OCI-LY7 (cell line): ENCODE measurements at regions not wholly inside any gene's neighbourhood (a gene's known extent, or its start where the extent isn't known, plus 50 kb on each side); places are given as distances from the start of the nearest gene placed in this dataset.

ENCODE experiments used
- BruUV-seq: library from RNA; stranded (reverse); fragments of 400-500 nt; replicated peaks from 2 replicates; lab custom pipeline; 2021; lab: Mats Ljungman, UMichigan
- CTCF ChIA-PET: fragments of 300-600 bp; sonication (Branson Sonifier 250); formaldehyde crosslinking; loops from one replicate; lab custom pipeline; 2022; ENCODE audit warnings: antibody characterized with exemption; ENCODE audit not compliant: unreplicated experiment; lab: Charles Lee
- POLR2A ChIA-PET: fragments of 300-600 bp; sonication (Branson Sonifier 250); formaldehyde crosslinking; loops from one replicate; lab custom pipeline; 2022; ENCODE audit warnings: antibody characterized with exemption; lab: Charles Lee
- DNase-seq: peaks from one replicate; pipeline ENCODE4 v3.0.0-alpha.2; 2015; ENCODE audit warnings: low spot score
- H2AFZ ChIP-seq: fragments of 200-600 bp; sonication (generic), shearing (Covaris generic); 2 replicates; pipeline ENCODE4 v1.6.1; 2014; ENCODE audit warnings: mild to moderate bottlenecking, antibody characterized with exemption, low read length, moderate library complexity
- H3K27ac ChIP-seq: fragments of 200-600 bp; sonication (generic); 2 replicates; pipeline ENCODE4 v1.5.1; 2014; ENCODE audit warnings: mixed run types, low read depth, mild to moderate bottlenecking, moderate library complexity, low read length, inconsistent platforms; ENCODE audit not compliant: poor library complexity, severe bottlenecking
- H3K36me3 ChIP-seq: fragments of 200-600 bp; sonication (generic); 2 replicates; pipeline ENCODE4 v1.6.1; 2014; ENCODE audit warnings: mild to moderate bottlenecking, antibody characterized with exemption, low read length, moderate library complexity, mixed read lengths; ENCODE audit not compliant: insufficient read depth
- H3K4me1 ChIP-seq: fragments of 200-600 bp; sonication (generic); 2 replicates; pipeline ENCODE4 v1.5.1; 2014; ENCODE audit warnings: mild to moderate bottlenecking, low read length; ENCODE audit not compliant: insufficient read depth, poor library complexity, severe bottlenecking
- H3K4me2 ChIP-seq: fragments of 200-600 bp; sonication (generic); 2 replicates; pipeline ENCODE4 v1.6.1; 2014; ENCODE audit warnings: mild to moderate bottlenecking, low read length
- H3K4me3 ChIP-seq: fragments of 200-600 bp; sonication (generic); 2 replicates; pipeline ENCODE4 v1.5.1; 2014; ENCODE audit warnings: mild to moderate bottlenecking, low read depth, low read length; ENCODE audit not compliant: poor library complexity, severe bottlenecking
- H3K79me2 ChIP-seq: fragments of 200-600 bp; sonication (generic); 2 replicates; pipeline ENCODE4 v1.6.1; 2016; ENCODE audit warnings: low read depth, mild to moderate bottlenecking, low read length, moderate library complexity, mixed read lengths; ENCODE audit not compliant: insufficient read depth
- H3K9me2 ChIP-seq: fragments of 200-600 bp; sonication (generic); 2 replicates; pipeline ENCODE4 v1.6.1; 2016; ENCODE audit warnings: mild to moderate bottlenecking, low read length, mixed read lengths; ENCODE audit not compliant: insufficient read depth
- H3K9me3 ChIP-seq: fragments of 200-600 bp; sonication (generic); 2 replicates; pipeline ENCODE4 v1.6.1; 2014; ENCODE audit warnings: mild to moderate bottlenecking, mixed run types, low read length, mixed read lengths
- H4K20me1 ChIP-seq: fragments of 200-600 bp; sonication (generic); 2 replicates; pipeline ENCODE4 v1.6.1; 2014; ENCODE audit warnings: mild to moderate bottlenecking, antibody characterized with exemption, low read length, moderate library complexity, mixed read lengths; ENCODE audit not compliant: insufficient read depth
- CTCF ChIP-seq: fragments of 200-600 bp; sonication (generic); conservative IDR thresholded peaks from 2 replicates; pipeline ENCODE4 v1.5.1; 2014; ENCODE audit warnings: mild to moderate bottlenecking, antibody characterized with exemption, low read length, moderate library complexity, mixed read lengths
- EZH2phosphoT487 ChIP-seq: fragments of 200-600 bp; sonication (generic); IDR thresholded peaks from 2 replicates; pipeline ENCODE4 v1.6.1; 2018; ENCODE audit warnings: low read depth, borderline replicate concordance, mild to moderate bottlenecking, mixed run types, antibody characterized with exemption, low read length, moderate library complexity, mixed read lengths
- intact Hi-C: fragments of 100-400 bp; cut with micrococcal nuclease; formaldehyde crosslinking; loops from one replicate; pipeline ENCODE4 v1.10.0; 2022; ENCODE audit not compliant: unreplicated experiment

GRCh38 chrX:9342561-9343051 lies 122.3 kb upstream of the TBL1X start:
- no peak for DNase-seq
- ChIA-PET CTCF (no interaction called here), POLR2A (no interaction called here)
- BruUV-seq: no TSS peak
- peaks cover 17% of the 10 kb centered on the region for H3K4me1 ChIP-seq
- no peaks in the 10 kb centered on the region for H3K9me2 ChIP-seq
- H3K79me2 ChIP-seq: no peaks in the 10 kb centered on the region
- intact Hi-C loops: loop anchor here (5.0 kb wide), 1 partner anchor 120 kb away; no protein-coding TSS in a partner anchor
- H3K36me3 ChIP-seq: no peaks in the 10 kb centered on the region
- 0 out of 2 replicates have a peak, but pooled peaks cover 7% of the 10 kb centered on the region for H3K9me3 ChIP-seq
- no peak overlapping the region for H3K4me3 ChIP-seq
- no peak overlapping the region for H3K27ac ChIP-seq
- no peak for TF ChIP-seq CTCF
- no peak for TF ChIP-seq EZH2phosphoT487
- no peaks in the 10 kb centered on the region for H4K20me1 ChIP-seq
- H2AFZ ChIP-seq: no peak overlapping the region
- no peak overlapping the region for H3K4me2 ChIP-seq

GRCh38 chrX:9343971-9344370 lies 120.9 kb upstream of the TBL1X start:
- ChIA-PET POLR2A (no interaction called here), CTCF (no interaction called here)
- Histone ChIP-seq H4K20me1 (no peaks in the 10 kb centered on the region), H3K27ac (no peak overlapping the region), H3K4me2 (no peak overlapping the region), H2AFZ (no peak overlapping the region), H3K79me2 (no peaks in the 10 kb centered on the region), H3K9me3 (0 out of 2 replicates have a peak, but pooled peaks cover 7% of the 10 kb centered on the region), H3K4me3 (no peak overlapping the region), H3K9me2 (no peaks in the 10 kb centered on the region), H3K36me3 (no peaks in the 10 kb centered on the region), H3K4me1 (peaks cover 17% of the 10 kb centered on the region)
- TF ChIP-seq EZH2phosphoT487: no peak
- TF ChIP-seq CTCF: no peak
- intact Hi-C loops: loop anchor here (5.0 kb wide), 1 partner anchor 118 kb away; no protein-coding TSS in a partner anchor
- BruUV-seq: no TSS peak
- DNase-seq: no peak

- no peak for DNase-seq
- Histone ChIP-seq H3K27ac (no peak overlapping the region), H3K4me1 (peaks cover 9% of the 10 kb centered on the region), H3K4me3 (no peak overlapping the region), H3K9me3 (0 out of 2 replicates have a peak, but pooled peaks cover 7% of the 10 kb centered on the region), H4K20me1 (no peaks in the 10 kb centered on the region), H3K79me2 (no peaks in the 10 kb centered on the region), H3K36me3 (no peaks in the 10 kb centered on the region), H2AFZ (no peak overlapping the region), H3K4me2 (no peak overlapping the region), H3K9me2 (no peaks in the 10 kb centered on the region)
- ChIA-PET POLR2A (no interaction called here), CTCF (no interaction called here)
- intact Hi-C loops: no loop called here
- TF ChIP-seq CTCF (no peak), EZH2phosphoT487 (no peak)
- no TSS peak for BruUV-seq
Observed at GRCh38 chrX:9345957-9346356, 118.9 kb upstream of the TBL1X start.
